Liver (tissue), 8 donors: ENCODE measurements at regions not wholly inside any gene's neighbourhood (a gene's known extent, or its start where the extent isn't known, plus 50 kb on each side); places are given as distances from the start of the nearest gene placed in this dataset.

Source experiments
- DNase-seq: peaks from one replicate; pipeline ENCODE4 v3.0.0-alpha.2; 2017; ENCODE audit warnings: low spot score
- H3K27ac ChIP-seq, 2 donors: one replicate each; pipeline ENCODE4 v1.7.0; 2013; ENCODE audit warnings: inconsistent platforms in 2 of 2, low read length in 2 of 2, control low read depth in 1 of 2, low read depth in 1 of 2, mild to moderate bottlenecking in 1 of 2
- H3K27me3 ChIP-seq, 4 donors: one replicate each; pipeline versions ENCODE4 v1.6.1 to v1.7.0; 2013; ENCODE audit warnings: low read length in 3 of 4, inconsistent platforms in 1 of 4, mild to moderate bottlenecking in 1 of 4, moderate library complexity in 1 of 4; ENCODE audit not compliant: control insufficient read depth in 4 of 4, insufficient read depth in 4 of 4
- H3K36me3 ChIP-seq, 4 donors: one replicate each; pipeline versions ENCODE4 v1.6.1 to v1.7.0; 2013; ENCODE audit warnings: low read length in 3 of 4, mild to moderate bottlenecking in 3 of 4, low read depth in 1 of 4, moderate library complexity in 1 of 4; ENCODE audit not compliant: control insufficient read depth in 4 of 4, insufficient read depth in 3 of 4
- H3K4me1 ChIP-seq, 4 donors: one replicate each; pipeline versions ENCODE4 v1.6.1 to v1.7.0; 2013; ENCODE audit warnings: low read length in 3 of 4, mild to moderate bottlenecking in 3 of 4, moderate library complexity in 1 of 4; ENCODE audit not compliant: control insufficient read depth in 4 of 4, insufficient read depth in 4 of 4
- H3K4me3 ChIP-seq, 3 donors: one replicate each; pipeline versions ENCODE4 v1.6.1 to v1.7.0; 2013; ENCODE audit warnings: low read length in 3 of 3, control low read depth in 1 of 3, low read depth in 1 of 3, mild to moderate bottlenecking in 1 of 3
- H3K9ac ChIP-seq, 2 donors: one replicate each; pipeline ENCODE4 v1.7.0; 2013; ENCODE audit warnings: low read length in 2 of 2, mild to moderate bottlenecking in 2 of 2, moderate library complexity in 2 of 2, control low read depth in 1 of 2, low read depth in 1 of 2
- H3K9me3 ChIP-seq, 4 donors: one replicate each; pipeline versions ENCODE4 v1.6.1 to v1.7.0; 2013; ENCODE audit warnings: low read length in 3 of 4; ENCODE audit not compliant: control insufficient read depth in 4 of 4
- ATF3 ChIP-seq: IDR thresholded peaks from 2 replicates; pipeline ENCODE4 v1.6.1; 2016; ENCODE audit warnings: antibody characterized with exemption
- EGR1 ChIP-seq, 2 donors: IDR thresholded peaks; 2 replicates each; pipeline ENCODE4 v1.6.1; 2016 to 2018; ENCODE audit warnings: antibody characterized with exemption in 2 of 2, low read depth in 2 of 2
- FOXA1 ChIP-seq: IDR thresholded peaks from 2 replicates; pipeline ENCODE4 v1.6.1; 2016; ENCODE audit warnings: antibody characterized with exemption
- FOXA2 ChIP-seq: IDR thresholded peaks from 2 replicates; pipeline ENCODE4 v1.6.1; 2016; ENCODE audit warnings: antibody characterized with exemption
- GABPA ChIP-seq, 2 donors: IDR thresholded peaks in 1 of 2; conservative IDR thresholded peaks in 1 of 2; 2 replicates each; pipeline ENCODE4 v1.6.1; 2016; ENCODE audit warnings: antibody characterized with exemption in 2 of 2, mild to moderate bottlenecking in 1 of 2, moderate library complexity in 1 of 2
- HNF4A ChIP-seq, 2 donors: conservative IDR thresholded peaks; 2 replicates each; pipeline ENCODE4 v1.6.1; 2016; ENCODE audit warnings: antibody characterized with exemption in 2 of 2, mild to moderate bottlenecking in 2 of 2
- HNF4G ChIP-seq: IDR thresholded peaks from 2 replicates; pipeline ENCODE4 v1.6.1; 2016; ENCODE audit warnings: antibody characterized with exemption
- JUND ChIP-seq, 2 donors: IDR thresholded peaks; 2 replicates each; pipeline ENCODE4 v1.6.1; 2016; ENCODE audit warnings: antibody characterized with exemption in 2 of 2
- MAX ChIP-seq: IDR thresholded peaks from 2 replicates; pipeline ENCODE4 v1.6.1; 2016; ENCODE audit warnings: antibody characterized with exemption
- NR2F2 ChIP-seq: IDR thresholded peaks from 2 replicates; pipeline ENCODE4 v1.6.1; 2016; ENCODE audit warnings: antibody characterized with exemption
- REST ChIP-seq: IDR thresholded peaks from 2 replicates; pipeline ENCODE4 v1.6.1; 2016; ENCODE audit warnings: antibody characterized with exemption, mild to moderate bottlenecking
- RXRA ChIP-seq, 2 donors: IDR thresholded peaks; 2 replicates each; pipeline ENCODE4 v1.6.1; 2017 to 2018; ENCODE audit warnings: antibody characterized with exemption in 2 of 2, mild to moderate bottlenecking in 1 of 2
- SP1 ChIP-seq: IDR thresholded peaks from 2 replicates; pipeline ENCODE4 v1.6.1; 2018; ENCODE audit warnings: antibody characterized with exemption, mild to moderate bottlenecking
- TAF1 ChIP-seq: conservative IDR thresholded peaks from 2 replicates; pipeline ENCODE4 v1.6.1; 2016; ENCODE audit warnings: antibody characterized with exemption, mild to moderate bottlenecking
- YY1 ChIP-seq: IDR thresholded peaks from 2 replicates; pipeline ENCODE4 v1.6.1; 2016; ENCODE audit warnings: antibody characterized with exemption, mild to moderate bottlenecking
- WGBS: extraction: QIAGEN DNeasy Blood & Tissue Kit; methylation state at CpG from one replicate; pipeline ENCODE4 v1.1.7; 2013; 5-methylcytosine and 5-hydroxymethylcytosine counted together
- TF ChIP-seq, protein P1 (sequence below): IDR thresholded peaks from 2 replicates; pipeline ENCODE4 v1.6.1; 2016; ENCODE audit warnings: antibody characterized with exemption
- TF ChIP-seq, protein P2 (sequence below): fragments of 150-350 bp; IDR thresholded peaks from 2 replicates; pipeline ENCODE4 v1.5.1; 2017; ENCODE audit warnings: improper control_type of control experiment, low read depth, low read length; ENCODE audit not compliant: missing input control
- donor health status: healthy.
- donor health status: healthy.
- donor health status: healthy.
- donor health status: healthy.
- donor health status: healthy.

- WGBS = 59% methylated on average over 5 of the region's 5 CpGs
- H3K4me3 ChIP-seq = no peak overlapping the region
- TF ChIP-seq YY1 (no peak), HNF4G (no peak), GABPA (IDR thresholded peaks at IDR 0.05 in 1 of 2, conservative IDR thresholded peaks at IDR 0.05 in 1 of 2) (no peak)
Measured at GRCh38 chr2:161090411-161090810, 69.8 kb upstream of the TANK start.

GRCh38 chr2:161095314-161095713 is 64.9 kb upstream of the TANK start:
- H3K9ac ChIP-seq = no peak overlapping the region
- no peak for DNase-seq
- WGBS = 80% methylated on average over 3 of the region's 3 CpGs
- peaks cover 0 to 4% (median 0%) of the 10 kb centered on the region in 4 donors for H3K9me3 ChIP-seq
- H3K36me3 ChIP-seq = no peaks in the 10 kb centered on the region
- no peak overlapping the region for H3K4me3 ChIP-seq
- no peak overlapping the region for H3K27ac ChIP-seq
- H3K27me3 ChIP-seq = no peaks in the 10 kb centered on the region
- no peak for TF ChIP-seq FOXA1
- no peak for TF ChIP-seq MAX
- TF ChIP-seq HNF4G = no peak
- TF ChIP-seq YY1 = no peak
- TF ChIP-seq GABPA (IDR thresholded peaks at IDR 0.05 in 1 of 2, conservative IDR thresholded peaks at IDR 0.05 in 1 of 2) = no peak
- TF ChIP-seq FOXA2 = no peak
- TF ChIP-seq TAF1 = no peak
- TF ChIP-seq HNF4A (conservative IDR thresholded peaks at IDR 0.05) = no peak
- no peak for TF ChIP-seq EGR1 (IDR thresholded peaks at IDR 0.05; ENCODE audit: low read depth in 2 of 2)
- TF ChIP-seq, protein P1, sequence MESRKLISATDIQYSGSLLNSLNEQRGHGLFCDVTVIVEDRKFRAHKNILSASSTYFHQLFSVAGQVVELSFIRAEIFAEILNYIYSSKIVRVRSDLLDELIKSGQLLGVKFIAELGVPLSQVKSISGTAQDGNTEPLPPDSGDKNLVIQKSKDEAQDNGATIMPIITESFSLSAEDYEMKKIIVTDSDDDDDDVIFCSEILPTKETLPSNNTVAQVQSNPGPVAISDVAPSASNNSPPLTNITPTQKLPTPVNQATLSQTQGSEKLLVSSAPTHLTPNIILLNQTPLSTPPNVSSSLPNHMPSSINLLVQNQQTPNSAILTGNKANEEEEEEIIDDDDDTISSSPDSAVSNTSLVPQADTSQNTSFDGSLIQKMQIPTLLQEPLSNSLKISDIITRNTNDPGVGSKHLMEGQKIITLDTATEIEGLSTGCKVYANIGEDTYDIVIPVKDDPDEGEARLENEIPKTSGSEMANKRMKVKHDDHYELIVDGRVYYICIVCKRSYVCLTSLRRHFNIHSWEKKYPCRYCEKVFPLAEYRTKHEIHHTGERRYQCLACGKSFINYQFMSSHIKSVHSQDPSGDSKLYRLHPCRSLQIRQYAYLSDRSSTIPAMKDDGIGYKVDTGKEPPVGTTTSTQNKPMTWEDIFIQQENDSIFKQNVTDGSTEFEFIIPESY = no peak
- TF ChIP-seq SP1 = no peak
- TF ChIP-seq NR2F2 = no peak
- TF ChIP-seq, protein P2, sequence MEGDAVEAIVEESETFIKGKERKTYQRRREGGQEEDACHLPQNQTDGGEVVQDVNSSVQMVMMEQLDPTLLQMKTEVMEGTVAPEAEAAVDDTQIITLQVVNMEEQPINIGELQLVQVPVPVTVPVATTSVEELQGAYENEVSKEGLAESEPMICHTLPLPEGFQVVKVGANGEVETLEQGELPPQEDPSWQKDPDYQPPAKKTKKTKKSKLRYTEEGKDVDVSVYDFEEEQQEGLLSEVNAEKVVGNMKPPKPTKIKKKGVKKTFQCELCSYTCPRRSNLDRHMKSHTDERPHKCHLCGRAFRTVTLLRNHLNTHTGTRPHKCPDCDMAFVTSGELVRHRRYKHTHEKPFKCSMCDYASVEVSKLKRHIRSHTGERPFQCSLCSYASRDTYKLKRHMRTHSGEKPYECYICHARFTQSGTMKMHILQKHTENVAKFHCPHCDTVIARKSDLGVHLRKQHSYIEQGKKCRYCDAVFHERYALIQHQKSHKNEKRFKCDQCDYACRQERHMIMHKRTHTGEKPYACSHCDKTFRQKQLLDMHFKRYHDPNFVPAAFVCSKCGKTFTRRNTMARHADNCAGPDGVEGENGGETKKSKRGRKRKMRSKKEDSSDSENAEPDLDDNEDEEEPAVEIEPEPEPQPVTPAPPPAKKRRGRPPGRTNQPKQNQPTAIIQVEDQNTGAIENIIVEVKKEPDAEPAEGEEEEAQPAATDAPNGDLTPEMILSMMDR = no peak
- no peak for TF ChIP-seq REST
- TF ChIP-seq RXRA (IDR thresholded peaks at IDR 0.05) = no peak
- TF ChIP-seq ATF3 = no peak
- no peak for TF ChIP-seq JUND (IDR thresholded peaks at IDR 0.05)
- no peaks in the 10 kb centered on the region for H3K4me1 ChIP-seq

More at GRCh38 chr2:161090411-161090810, 69.8 kb upstream of the TANK start:
- H3K27me3 ChIP-seq = no peaks in the 10 kb centered on the region
- no peak overlapping the region for H3K27ac ChIP-seq
- H3K9me3 ChIP-seq = no peaks in the 10 kb centered on the region
- H3K4me1 ChIP-seq = no peaks in the 10 kb centered on the region
- H3K36me3 ChIP-seq = no peaks in the 10 kb centered on the region
- no peak for DNase-seq
- H3K9ac ChIP-seq = no peak overlapping the region
